Thyroid gland (tissue), 4 donors: ENCODE measurements at regions not wholly inside any gene's neighbourhood (a gene's known extent, or its start where the extent isn't known, plus 50 kb on each side); places are given as distances from the start of the nearest gene placed in this dataset.

ENCODE experiments used
- POLR2A ChIP-seq, 2 donors: fragments of 450-650 bp; IDR thresholded peaks; one replicate each; pipeline ENCODE4 v1.6.1; 2017; ENCODE audit warnings: antibody characterized with exemption in 2 of 2, mild to moderate bottlenecking in 2 of 2, moderate library complexity in 1 of 2
- TF ChIP-seq, protein P1 (sequence below), 6 experiments: fragments of 200-600 bp in 3 of 6; fragments of 450-650 bp in 3 of 6; sonication (generic) in 3 of 6; IDR thresholded peaks; one replicate each; pipeline ENCODE4 v1.5.1; 2016 to 2019; ENCODE audit warnings: antibody characterized with exemption in 6 of 6, mild to moderate bottlenecking in 2 of 6, inconsistent platforms in 1 of 6, moderate library complexity in 1 of 6

DNA sequence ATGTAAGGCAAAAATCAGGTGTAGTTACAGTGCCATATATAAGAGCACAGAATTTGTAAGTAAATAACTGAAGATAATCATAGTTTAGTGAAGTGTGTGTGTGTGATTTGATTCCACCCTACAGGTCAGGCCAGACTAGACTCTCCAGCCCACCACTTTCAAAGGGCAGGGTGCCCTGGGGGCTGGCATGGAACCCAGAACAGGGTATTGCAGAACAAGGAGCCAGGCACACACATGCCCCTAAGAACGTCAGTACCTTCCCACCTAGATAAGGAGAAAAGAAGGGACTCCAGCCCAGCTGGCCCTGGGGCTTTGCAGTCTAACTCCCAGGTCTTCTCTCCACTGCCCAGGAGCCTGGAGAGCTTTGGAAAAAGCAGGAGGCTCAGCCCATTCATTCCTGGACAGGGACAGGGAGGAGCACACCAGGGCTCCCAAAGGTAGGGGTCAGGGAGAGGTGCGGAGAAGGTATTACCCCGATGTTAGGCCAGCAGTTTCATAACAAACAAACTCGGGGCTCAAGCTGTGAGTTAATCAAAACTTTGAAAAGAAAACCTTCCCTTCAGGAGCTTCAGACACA, 149.7 kb upstream of the VANGL1 start:
- TF ChIP-seq, protein P1, sequence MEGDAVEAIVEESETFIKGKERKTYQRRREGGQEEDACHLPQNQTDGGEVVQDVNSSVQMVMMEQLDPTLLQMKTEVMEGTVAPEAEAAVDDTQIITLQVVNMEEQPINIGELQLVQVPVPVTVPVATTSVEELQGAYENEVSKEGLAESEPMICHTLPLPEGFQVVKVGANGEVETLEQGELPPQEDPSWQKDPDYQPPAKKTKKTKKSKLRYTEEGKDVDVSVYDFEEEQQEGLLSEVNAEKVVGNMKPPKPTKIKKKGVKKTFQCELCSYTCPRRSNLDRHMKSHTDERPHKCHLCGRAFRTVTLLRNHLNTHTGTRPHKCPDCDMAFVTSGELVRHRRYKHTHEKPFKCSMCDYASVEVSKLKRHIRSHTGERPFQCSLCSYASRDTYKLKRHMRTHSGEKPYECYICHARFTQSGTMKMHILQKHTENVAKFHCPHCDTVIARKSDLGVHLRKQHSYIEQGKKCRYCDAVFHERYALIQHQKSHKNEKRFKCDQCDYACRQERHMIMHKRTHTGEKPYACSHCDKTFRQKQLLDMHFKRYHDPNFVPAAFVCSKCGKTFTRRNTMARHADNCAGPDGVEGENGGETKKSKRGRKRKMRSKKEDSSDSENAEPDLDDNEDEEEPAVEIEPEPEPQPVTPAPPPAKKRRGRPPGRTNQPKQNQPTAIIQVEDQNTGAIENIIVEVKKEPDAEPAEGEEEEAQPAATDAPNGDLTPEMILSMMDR (IDR thresholded peaks at IDR 0.05): no peak
- no peak for TF ChIP-seq POLR2A (IDR thresholded peaks at IDR 0.05)
